HCT116 (cell line): ENCODE measurements at regions not wholly inside any gene's neighbourhood (a gene's known extent, or its start where the extent isn't known, plus 50 kb on each side); places are given as distances from the start of the nearest gene placed in this dataset.

Experiments used
- CTCF ChIP-seq, 3 experiments: fragments of 200-600 bp in 1 of 3; sonication (generic) in 1 of 3; IDR thresholded peaks in 2 of 3; conservative IDR thresholded peaks in 1 of 3; 2 replicates each; pipeline ENCODE4 v1.5.1; 2012 to 2017; ENCODE audit warnings: low read depth in 2 of 3, low read length in 2 of 3, antibody characterized with exemption in 1 of 3, borderline replicate concordance in 1 of 3, control low read depth in 1 of 3, mild to moderate bottlenecking in 1 of 3, mixed read lengths in 1 of 3, mixed run types in 1 of 3, moderate library complexity in 1 of 3; ENCODE audit not compliant: insufficient read depth in 1 of 3
- EZH2 ChIP-seq: fragments of 200-600 bp; sonication (generic); IDR thresholded peaks from 2 replicates; pipeline ENCODE4 v1.6.1; 2017; ENCODE audit warnings: antibody characterized with exemption, mixed run types
- REST ChIP-seq: IDR thresholded peaks from 2 replicates; pipeline ENCODE4 v1.6.1; 2012; ENCODE audit warnings: low read depth

- TF ChIP-seq EZH2, result no peak
- no peak for TF ChIP-seq REST
- no peak for TF ChIP-seq CTCF (IDR thresholded peaks at IDR 0.05 in 2 of 3, conservative IDR thresholded peaks at IDR 0.05 in 1 of 3; ENCODE audit: borderline replicate concordance in 1 of 3, insufficient read depth in 1 of 3, low read depth in 2 of 3, low read length in 2 of 3)
Observed at GRCh38 chr5:159772698-159773061, 143.6 kb upstream of the ADRA1B start.
